Chondrocyte (in vitro differentiated cells): ENCODE measurements at regions not wholly inside any gene's neighbourhood (a gene's known extent, or its start where the extent isn't known, plus 50 kb on each side); places are given as distances from the start of the nearest gene placed in this dataset.

Source experiments
- DNase-seq: peaks from one replicate; pipeline ENCODE4 v3.0.0; 2021; ENCODE audit warnings: mixed read lengths, low spot score
- H3K27ac Mint-ChIP-seq: one replicate; pipeline ENCODE4 v1.8.0; 2021; ENCODE audit warnings: mild to moderate bottlenecking, moderate library complexity, mixed read lengths; ENCODE audit not compliant: unreplicated experiment
- H3K27me3 Mint-ChIP-seq: 2 replicates; pipeline ENCODE4 v1.8.0; 2021; ENCODE audit warnings: low read depth, mixed read lengths
- H3K36me3 Mint-ChIP-seq: 2 replicates; pipeline ENCODE4 v1.8.0; 2021; ENCODE audit warnings: low read depth, mixed read lengths
- H3K4me1 Mint-ChIP-seq: 2 replicates; pipeline ENCODE4 v1.8.0; 2021; ENCODE audit warnings: low read depth, mild to moderate bottlenecking, mixed read lengths
- H3K4me3 Mint-ChIP-seq: one replicate; pipeline ENCODE4 v1.8.0; 2021; ENCODE audit warnings: mild to moderate bottlenecking, moderate library complexity, mixed read lengths; ENCODE audit not compliant: unreplicated experiment
- H3K9me3 Mint-ChIP-seq: 2 replicates; pipeline ENCODE4 v1.8.0; 2021; ENCODE audit warnings: low read depth, mixed read lengths
- TF ChIP-seq, protein P1 (sequence below): fragments of 200-600 bp; sonication (generic); IDR thresholded peaks from 2 replicates; pipeline ENCODE4 v1.5.0; 2021; ENCODE audit warnings: antibody characterized with exemption, mild to moderate bottlenecking, moderate library complexity

GRCh38 chr10:3692387-3692999, 92.5 kb downstream of the KLF6 start:
- no peak overlapping the region for H3K27ac Mint-ChIP-seq
- no peaks in the 10 kb centered on the region for H3K27me3 Mint-ChIP-seq
- no peaks in the 10 kb centered on the region for H3K9me3 Mint-ChIP-seq
- DNase-seq, result no peak
- peaks cover 26% of the 10 kb centered on the region for H3K4me1 Mint-ChIP-seq
- H3K4me3 Mint-ChIP-seq, result no peak overlapping the region
- TF ChIP-seq, protein P1, sequence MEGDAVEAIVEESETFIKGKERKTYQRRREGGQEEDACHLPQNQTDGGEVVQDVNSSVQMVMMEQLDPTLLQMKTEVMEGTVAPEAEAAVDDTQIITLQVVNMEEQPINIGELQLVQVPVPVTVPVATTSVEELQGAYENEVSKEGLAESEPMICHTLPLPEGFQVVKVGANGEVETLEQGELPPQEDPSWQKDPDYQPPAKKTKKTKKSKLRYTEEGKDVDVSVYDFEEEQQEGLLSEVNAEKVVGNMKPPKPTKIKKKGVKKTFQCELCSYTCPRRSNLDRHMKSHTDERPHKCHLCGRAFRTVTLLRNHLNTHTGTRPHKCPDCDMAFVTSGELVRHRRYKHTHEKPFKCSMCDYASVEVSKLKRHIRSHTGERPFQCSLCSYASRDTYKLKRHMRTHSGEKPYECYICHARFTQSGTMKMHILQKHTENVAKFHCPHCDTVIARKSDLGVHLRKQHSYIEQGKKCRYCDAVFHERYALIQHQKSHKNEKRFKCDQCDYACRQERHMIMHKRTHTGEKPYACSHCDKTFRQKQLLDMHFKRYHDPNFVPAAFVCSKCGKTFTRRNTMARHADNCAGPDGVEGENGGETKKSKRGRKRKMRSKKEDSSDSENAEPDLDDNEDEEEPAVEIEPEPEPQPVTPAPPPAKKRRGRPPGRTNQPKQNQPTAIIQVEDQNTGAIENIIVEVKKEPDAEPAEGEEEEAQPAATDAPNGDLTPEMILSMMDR, result no peak
- H3K36me3 Mint-ChIP-seq, result no peaks in the 10 kb centered on the region

- H3K36me3 Mint-ChIP-seq, result no peaks in the 10 kb centered on the region
Measured at GRCh38 chr10:3691482-3691881, 93.5 kb downstream of the KLF6 start.

GRCh38 chr10:3689871-3690510, 95.0 kb downstream of the KLF6 start:
- DNase-seq, result no peak
- H3K27me3 Mint-ChIP-seq, result no peaks in the 10 kb centered on the region
- peaks cover 26% of the 10 kb centered on the region for H3K4me1 Mint-ChIP-seq
- H3K9me3 Mint-ChIP-seq, result no peaks in the 10 kb centered on the region
- H3K4me3 Mint-ChIP-seq, result no peak overlapping the region
- TF ChIP-seq, protein P1, result no peak
- H3K36me3 Mint-ChIP-seq, result no peaks in the 10 kb centered on the region
- H3K27ac Mint-ChIP-seq, result no peak overlapping the region

More at GRCh38 chr10:3691482-3691881, 93.5 kb downstream of the KLF6 start:
- TF ChIP-seq, protein P1, result no peak
- Mint-ChIP-seq H3K27ac (no peak overlapping the region), H3K4me3 (no peak overlapping the region), H3K27me3 (no peaks in the 10 kb centered on the region), H3K9me3 (no peaks in the 10 kb centered on the region), H3K4me1 (peaks cover 26% of the 10 kb centered on the region)
- DNase-seq, result no peak

DNA sequence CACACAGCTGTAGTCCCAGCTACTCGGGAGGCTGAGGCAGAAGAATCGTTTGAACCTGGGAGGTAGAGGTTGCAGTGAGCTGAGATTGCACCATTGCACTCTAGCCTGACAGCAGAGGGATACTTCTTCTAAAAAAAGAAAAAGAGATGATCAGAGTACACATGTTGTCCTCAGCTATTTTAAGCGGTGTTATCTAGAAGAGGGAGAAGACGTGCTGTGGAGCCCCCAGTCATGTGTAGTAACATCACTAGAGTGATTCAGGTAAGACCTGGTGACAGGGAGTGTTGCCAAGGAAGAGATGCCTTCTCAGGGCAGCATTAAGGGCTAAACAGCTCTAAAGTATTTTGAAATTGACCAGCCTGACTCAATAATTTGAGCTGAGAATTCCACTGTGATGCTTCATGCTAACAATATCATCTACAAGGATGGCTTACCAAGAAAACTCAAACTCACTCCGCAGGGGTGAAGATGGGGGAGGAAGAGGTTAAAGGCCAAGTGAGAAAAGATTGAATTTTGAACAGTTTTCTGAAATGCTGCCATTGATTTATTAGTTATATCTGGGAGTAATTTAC, 97.4 kb downstream of the KLF6 start:
- Mint-ChIP-seq H3K36me3 (no peaks in the 10 kb centered on the region), H3K4me1 (peaks cover 20% of the 10 kb centered on the region), H3K27me3 (no peaks in the 10 kb centered on the region), H3K4me3 (no peak overlapping the region), H3K9me3 (no peaks in the 10 kb centered on the region), H3K27ac (no peak overlapping the region)
- no peak for DNase-seq
- TF ChIP-seq, protein P1, result no peak

DNA sequence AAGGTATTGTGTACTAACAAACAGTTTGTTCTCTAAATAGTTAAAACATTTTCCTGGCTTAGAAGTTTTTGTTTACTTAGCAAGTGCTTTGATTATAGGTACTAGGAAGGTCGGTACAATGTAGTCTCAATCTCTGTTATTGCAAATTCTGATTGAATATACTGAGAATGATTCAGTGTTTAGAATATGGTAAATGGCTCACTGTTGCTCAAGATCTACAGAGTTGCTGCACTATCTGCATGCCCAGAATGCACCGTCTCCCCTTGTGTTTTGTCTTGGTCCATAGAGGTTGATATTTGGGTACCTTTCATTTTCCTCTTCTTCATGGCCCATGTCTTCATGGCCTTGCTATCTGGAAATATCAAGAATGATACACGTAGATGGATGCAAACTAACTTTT, 99.6 kb downstream of the KLF6 start:
- Mint-ChIP-seq H3K4me1 (peaks cover 13% of the 10 kb centered on the region), H3K36me3 (no peaks in the 10 kb centered on the region), H3K9me3 (no peaks in the 10 kb centered on the region), H3K27me3 (no peaks in the 10 kb centered on the region), H3K4me3 (no peak overlapping the region), H3K27ac (no peak overlapping the region)
- no peak for DNase-seq
- TF ChIP-seq, protein P1, result no peak
